ENCODE measurements at regions not wholly inside any gene's neighbourhood (a gene's known extent, or its start where the extent isn't known, plus 50 kb on each side); places are given as distances from the start of the nearest gene placed in this dataset.

GRCh38 chr14:82270286-82270685 is 736.6 kb upstream of the SEL1L start:
- TF ChIP-seq POLR2A (IDR thresholded peaks at IDR 0.05), result no peak
- no peak for TF ChIP-seq POLR2AphosphoS5 (IDR thresholded peaks at IDR 0.05)
- no peak for TF ChIP-seq CTCF (IDR thresholded peaks at IDR 0.05)
- intact Hi-C loops (cut with DNase I), result no loop called here
- Histone ChIP-seq H3K27me3 (replicated peaks; ENCODE audit: insufficient read depth) (no peaks in the 10 kb centered on the region), H3K36me3 (no peaks in the 10 kb centered on the region), H3K9me3 (no peaks in the 10 kb centered on the region), H3K27ac (no peak overlapping the region), H3K4me3 (no peak overlapping the region), H3K4me1 (replicated peaks) (no peaks in the 10 kb centered on the region)
- DNase-seq (ENCODE audit: low spot score), result no peak

DNA sequence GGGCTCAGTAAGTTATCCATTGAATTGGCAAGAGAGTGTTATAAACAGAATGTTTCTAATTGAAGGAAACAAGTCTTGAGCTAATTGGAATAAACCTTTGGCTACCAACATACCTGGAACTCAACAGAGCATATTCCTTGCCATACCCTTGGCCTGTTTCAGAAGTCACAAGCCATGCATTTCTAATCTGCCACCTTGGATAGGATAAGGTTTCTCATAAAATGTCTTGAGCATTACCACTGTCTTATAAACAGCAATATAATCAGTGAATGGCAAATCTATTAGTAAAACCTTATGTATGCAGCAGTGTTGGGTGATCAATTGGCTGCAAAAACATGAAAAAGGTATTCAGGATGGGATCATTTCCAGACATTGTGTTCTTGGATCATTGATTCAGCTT is 765.2 kb upstream of the SEL1L start:
- no peak for DNase-seq (ENCODE audit: low spot score)
- H3K4me3 ChIP-seq, result no peak overlapping the region
- no peaks in the 10 kb centered on the region for H3K4me1 ChIP-seq (replicated peaks)
- TF ChIP-seq POLR2A (IDR thresholded peaks at IDR 0.05) (no peak), CTCF (IDR thresholded peaks at IDR 0.05) (no peak), POLR2AphosphoS5 (IDR thresholded peaks at IDR 0.05) (no peak)
- H3K27ac ChIP-seq, result no peak overlapping the region
- no peaks in the 10 kb centered on the region for H3K27me3 ChIP-seq (replicated peaks; ENCODE audit: insufficient read depth)
- H3K36me3 ChIP-seq, result no peaks in the 10 kb centered on the region
- intact Hi-C loops (cut with DNase I), result no loop called here
- H3K9me3 ChIP-seq, result no peaks in the 10 kb centered on the region

DNA sequence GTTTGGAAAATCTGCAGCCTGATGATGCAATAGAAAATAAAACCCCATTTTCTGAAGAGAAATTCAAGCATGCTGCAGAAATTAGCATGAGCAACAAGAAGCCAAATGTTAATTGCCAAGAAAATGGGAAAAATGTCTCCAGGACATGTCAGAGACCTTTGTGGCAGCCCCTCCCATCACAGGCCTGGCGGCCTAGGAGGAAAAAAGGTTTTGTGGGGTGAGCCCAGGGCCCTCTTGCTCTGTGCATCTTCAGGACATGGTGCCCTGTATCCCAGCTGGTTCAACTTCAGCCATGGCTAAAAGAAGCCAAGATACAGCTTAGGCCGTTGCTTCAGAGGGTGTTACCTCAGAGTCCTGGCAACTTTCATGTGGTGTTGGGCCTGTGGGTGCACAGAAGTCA is 775.5 kb upstream of the SEL1L start:
- Histone ChIP-seq H3K36me3 (no peaks in the 10 kb centered on the region), H3K27ac (no peak overlapping the region), H3K9me3 (no peaks in the 10 kb centered on the region), H3K4me1 (replicated peaks) (no peaks in the 10 kb centered on the region), H3K4me3 (no peak overlapping the region), H3K27me3 (replicated peaks; ENCODE audit: insufficient read depth) (no peaks in the 10 kb centered on the region)
- DNase-seq (ENCODE audit: low spot score), result no peak
- WGBS, result 93% methylated on average over 2 of the region's 2 CpGs
- intact Hi-C loops (cut with DNase I), result no loop called here
- no peak for TF ChIP-seq POLR2A (IDR thresholded peaks at IDR 0.05)
- TF ChIP-seq CTCF (IDR thresholded peaks at IDR 0.05), result no peak
- no peak for TF ChIP-seq POLR2AphosphoS5 (IDR thresholded peaks at IDR 0.05)

DNA sequence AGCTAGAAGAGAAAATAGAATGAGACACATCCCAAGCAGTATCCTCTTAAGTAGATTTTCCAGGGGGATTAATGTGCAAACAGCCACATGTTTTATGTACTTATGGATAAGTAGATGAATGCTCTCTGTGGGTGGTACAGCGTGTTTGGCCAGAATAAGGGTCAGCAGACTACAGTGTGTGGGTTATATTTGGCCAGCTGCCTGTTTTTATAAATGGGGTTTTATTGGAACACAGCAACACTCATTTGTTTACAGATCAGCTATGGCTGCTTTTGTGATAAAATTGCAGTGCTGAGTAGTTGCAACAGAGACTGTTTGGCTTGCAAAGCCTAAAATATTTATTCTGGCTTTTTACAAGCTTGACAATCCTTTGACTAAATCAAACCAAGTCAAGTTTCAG is 780.2 kb upstream of the SEL1L start:
- H3K9me3 ChIP-seq, result no peaks in the 10 kb centered on the region
- H3K4me3 ChIP-seq, result no peak overlapping the region
- intact Hi-C loops (cut with DNase I), result no loop called here
- no peak overlapping the region for H3K27ac ChIP-seq
- H3K4me1 ChIP-seq (replicated peaks), result no peaks in the 10 kb centered on the region
- TF ChIP-seq CTCF (IDR thresholded peaks at IDR 0.05) (no peak), POLR2A (IDR thresholded peaks at IDR 0.05) (no peak), POLR2AphosphoS5 (IDR thresholded peaks at IDR 0.05) (peak; percentile 66)
- no peaks in the 10 kb centered on the region for H3K27me3 ChIP-seq (replicated peaks; ENCODE audit: insufficient read depth)
- WGBS, result 15% methylated on average over 1 of the region's 1 CpG
- H3K36me3 ChIP-seq, result no peaks in the 10 kb centered on the region
- DNase-seq (ENCODE audit: low spot score), result peak; percentile 25

GRCh38 chr14:82328442-82328841 is 794.8 kb upstream of the SEL1L start:
- no peaks in the 10 kb centered on the region for H3K9me3 ChIP-seq
- TF ChIP-seq POLR2A (IDR thresholded peaks at IDR 0.05), result no peak
- no peak for TF ChIP-seq CTCF (IDR thresholded peaks at IDR 0.05)
- no peak for TF ChIP-seq POLR2AphosphoS5 (IDR thresholded peaks at IDR 0.05)
- WGBS, result 83% methylated on average over 4 of the region's 4 CpGs
- no peak for DNase-seq (ENCODE audit: low spot score)
- intact Hi-C loops (cut with DNase I), result no loop called here
- H3K4me1 ChIP-seq (replicated peaks), result no peaks in the 10 kb centered on the region
- no peaks in the 10 kb centered on the region for H3K27me3 ChIP-seq (replicated peaks; ENCODE audit: insufficient read depth)
- no peak overlapping the region for H3K27ac ChIP-seq
- no peaks in the 10 kb centered on the region for H3K36me3 ChIP-seq
- no peak overlapping the region for H3K4me3 ChIP-seq

Measured in prostate gland (tissue), 2 donors.